ENCODE measurements at regions not wholly inside any gene's neighbourhood (a gene's known extent, or its start where the extent isn't known, plus 50 kb on each side); places are given as distances from the start of the nearest gene placed in this dataset.

GRCh38 chr1:95176861-95177260 is 57.1 kb upstream of the RWDD3 start:
- Histone ChIP-seq H3K36me3 (peaks cover 0 to 27% (median 13%) of the 10 kb centered on the region in 4 donors), H3K4me3 (no peak overlapping the region), H3K27ac (no peak overlapping the region), H3K9me3 (no peaks in the 10 kb centered on the region), H3K4me1 (peaks cover 0 to 8% (median 0%) of the 10 kb centered on the region in 4 donors), H3K27me3 (no peaks in the 10 kb centered on the region)
- TF ChIP-seq CTCF (IDR thresholded peaks at IDR 0.05), result no peak
- no peak for TF ChIP-seq POLR2A (IDR thresholded peaks at IDR 0.05)
- DNase-seq (no peak), ATAC-seq (no peak)
- intact Hi-C loops (cut with DNase I), result no loop called here

GRCh38 chr1:95179205-95179986 is 54.6 kb upstream of the RWDD3 start:
- H3K4me1 ChIP-seq, result peaks cover 0 to 8% (median under 1%) of the 10 kb centered on the region in 4 donors
- no peak overlapping the region for H3K4me3 ChIP-seq
- no peak for TF ChIP-seq CTCF (IDR thresholded peaks at IDR 0.05)
- ATAC-seq (peak; percentile 60 to 86 (median 74)), DNase-seq (peak in 2 of 3 donors; percentile 63 to 64)
- peak overlapping the region in 1 of 3 donors; percentile 31 for H3K27ac ChIP-seq
- H3K9me3 ChIP-seq, result no peaks in the 10 kb centered on the region
- H3K27me3 ChIP-seq, result no peaks in the 10 kb centered on the region
- intact Hi-C loops (cut with DNase I), result no loop called here
- H3K36me3 ChIP-seq, result peaks cover 0 to 18% (median 8%) of the 10 kb centered on the region in 4 donors
- 29% methylated on average over 2 of the region's 2 CpGs for WGBS (ENCODE audit: insufficient coverage, low coverage, low lambda C conversion rate, missing lambda C conversion rate)

- no peak for DNase-seq
- WGBS (ENCODE audit: insufficient coverage, low coverage, low lambda C conversion rate, missing lambda C conversion rate), result 92% methylated on average over 2 of the region's 2 CpGs
- no peaks in the 10 kb centered on the region for H3K9me3 ChIP-seq
- ATAC-seq, result no peak
- H3K4me1 ChIP-seq, result peaks cover 0 to 8% (median 2%) of the 10 kb centered on the region in 4 donors
- H3K4me3 ChIP-seq, result no peak overlapping the region
- H3K36me3 ChIP-seq, result peaks cover 0 to 15% (median 6%) of the 10 kb centered on the region in 4 donors
- no peaks in the 10 kb centered on the region for H3K27me3 ChIP-seq
- TF ChIP-seq POLR2A (IDR thresholded peaks at IDR 0.05), result no peak
- no peak for TF ChIP-seq CTCF (IDR thresholded peaks at IDR 0.05)
- H3K27ac ChIP-seq, result no peak overlapping the region
- intact Hi-C loops (cut with DNase I), result no loop called here
Measured at GRCh38 chr1:95180371-95180770, 53.6 kb upstream of the RWDD3 start.

- peaks cover 0 to 8% (median 2%) of the 10 kb centered on the region in 4 donors for H3K4me1 ChIP-seq
- TF ChIP-seq POLR2A (IDR thresholded peaks at IDR 0.05) (no peak), CTCF (IDR thresholded peaks at IDR 0.05) (no peak)
- ATAC-seq (no peak), DNase-seq (no peak)
- intact Hi-C loops (cut with DNase I), result no loop called here
- no peaks in the 10 kb centered on the region for H3K27me3 ChIP-seq
- H3K9me3 ChIP-seq, result no peaks in the 10 kb centered on the region
- H3K4me3 ChIP-seq, result no peak overlapping the region
- no peak overlapping the region for H3K27ac ChIP-seq
- peaks cover 0 to 19% (median 6%) of the 10 kb centered on the region in 4 donors for H3K36me3 ChIP-seq
Measured at GRCh38 chr1:95181096-95181495, 52.9 kb upstream of the RWDD3 start.

- no peak for TF ChIP-seq POLR2A (IDR thresholded peaks at IDR 0.05)
- TF ChIP-seq CTCF (IDR thresholded peaks at IDR 0.05), result no peak
- Histone ChIP-seq H3K27ac (no peak overlapping the region), H3K36me3 (peaks cover 0 to 17% (median 8%) of the 10 kb centered on the region in 4 donors), H3K9me3 (no peaks in the 10 kb centered on the region), H3K27me3 (no peaks in the 10 kb centered on the region), H3K4me1 (peaks cover 0 to 5% (median 2%) of the 10 kb centered on the region in 4 donors), H3K4me3 (no peak overlapping the region)
- ATAC-seq, result no peak
- DNase-seq, result no peak
- intact Hi-C loops (cut with DNase I), result no loop called here
Measured at GRCh38 chr1:95183952-95184351, 50.1 kb upstream of the RWDD3 start.
